Hematopoietic multipotent progenitor cell treated with erythropoietin and hydrocortisone succinate and interleukin-3 and kit ligand, for 8 days (in vitro differentiated cells): ENCODE measurements at regions not wholly inside any gene's neighbourhood (a gene's known extent, or its start where the extent isn't known, plus 50 kb on each side); places are given as distances from the start of the nearest gene placed in this dataset.

ENCODE experiments used
- DNase-seq: peaks from one replicate; pipeline ENCODE4 v3.0.0-alpha.2; 2015

DNA sequence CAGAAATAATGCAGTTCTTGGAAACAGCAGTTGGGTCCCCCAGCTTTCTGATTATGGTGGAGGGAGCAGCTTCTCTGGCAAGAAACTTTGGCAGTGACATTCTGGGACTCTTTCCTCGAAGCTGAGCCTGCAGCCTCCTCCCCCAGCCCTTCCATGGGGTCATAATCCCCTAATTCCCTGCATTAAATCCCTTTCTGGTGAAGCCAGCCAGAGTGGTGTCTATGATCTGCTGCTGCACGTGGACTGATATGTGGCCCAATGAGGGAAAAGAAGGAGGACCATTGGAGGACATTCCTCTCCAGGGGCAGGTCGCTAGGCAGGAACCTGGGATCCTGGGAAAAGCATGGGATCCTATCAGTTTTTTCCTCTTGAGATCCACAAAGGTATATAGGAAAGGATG is 470.5 kb downstream of the RPS24 start:
- DNase-seq: no peak

DNA sequence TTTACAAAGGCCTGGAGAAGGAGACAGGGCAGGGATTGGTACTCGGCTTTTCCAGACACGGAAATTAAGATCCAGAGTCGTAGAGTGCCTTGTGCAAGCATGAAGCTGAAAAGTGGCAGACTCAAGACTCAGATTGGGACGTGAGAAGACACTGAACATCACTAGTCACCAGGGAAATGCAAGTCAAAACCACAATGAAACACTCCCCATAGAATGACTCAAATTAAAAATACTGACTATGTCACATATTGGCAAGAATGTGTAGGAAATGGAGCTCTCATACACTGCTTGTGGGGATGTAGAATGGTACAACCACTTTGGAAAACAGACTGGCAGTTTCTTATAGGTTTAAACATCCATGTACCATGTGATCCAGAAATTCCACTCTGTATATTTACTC is 472.0 kb downstream of the RPS24 start:
- DNase-seq: no peak

DNA sequence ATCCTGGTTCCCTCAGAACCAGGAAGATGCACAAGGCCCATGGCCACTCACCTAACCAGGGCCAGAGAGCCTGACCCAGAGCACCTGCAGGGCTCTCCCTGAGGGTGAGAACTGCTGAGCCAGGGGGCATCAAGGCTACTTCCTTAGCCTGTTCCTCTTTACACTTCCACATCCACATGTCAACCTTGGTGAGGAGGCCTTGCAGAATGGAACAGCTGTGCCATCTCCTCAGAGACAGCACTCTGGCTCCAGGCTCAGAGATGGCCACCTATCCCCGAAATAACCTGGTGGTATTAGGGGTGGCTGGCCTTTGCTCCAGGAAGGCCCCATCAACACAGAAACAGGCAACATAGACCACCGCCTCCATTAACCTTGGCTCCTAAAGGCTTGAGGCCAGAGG is 473.0 kb downstream of the RPS24 start:
- DNase-seq: no peak

DNA sequence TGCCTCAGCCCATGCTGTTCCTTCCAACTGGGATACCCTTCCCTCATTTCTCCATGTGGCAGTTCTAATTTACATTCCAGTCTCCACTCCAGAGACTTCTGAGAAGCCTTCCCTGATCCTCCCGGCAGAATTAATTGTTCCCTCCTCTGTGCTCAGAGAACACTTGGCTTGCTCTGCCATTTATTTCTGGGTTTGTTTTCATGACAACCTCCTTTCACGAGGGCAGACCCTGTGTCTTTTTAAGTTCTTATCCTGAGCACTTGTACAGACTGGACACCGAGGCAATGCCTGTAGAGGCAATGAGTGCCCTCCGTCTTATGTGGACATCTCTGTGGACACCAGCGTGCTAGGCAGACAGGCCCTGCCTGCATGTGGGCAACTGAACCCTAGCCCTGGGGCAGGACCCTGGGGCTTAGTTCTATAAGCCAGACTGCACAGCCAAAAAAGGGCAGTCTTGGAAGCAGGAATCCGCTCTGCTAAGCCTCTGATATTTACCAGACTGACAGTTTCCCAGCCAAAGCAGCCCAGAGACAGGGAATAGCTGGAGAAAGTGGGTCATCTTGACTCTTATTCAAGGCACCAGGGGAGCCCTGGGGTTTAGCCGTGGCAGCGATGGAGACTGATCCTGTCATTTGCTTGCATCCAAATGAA is 474.0 kb downstream of the RPS24 start:
- no peak for DNase-seq

DNA sequence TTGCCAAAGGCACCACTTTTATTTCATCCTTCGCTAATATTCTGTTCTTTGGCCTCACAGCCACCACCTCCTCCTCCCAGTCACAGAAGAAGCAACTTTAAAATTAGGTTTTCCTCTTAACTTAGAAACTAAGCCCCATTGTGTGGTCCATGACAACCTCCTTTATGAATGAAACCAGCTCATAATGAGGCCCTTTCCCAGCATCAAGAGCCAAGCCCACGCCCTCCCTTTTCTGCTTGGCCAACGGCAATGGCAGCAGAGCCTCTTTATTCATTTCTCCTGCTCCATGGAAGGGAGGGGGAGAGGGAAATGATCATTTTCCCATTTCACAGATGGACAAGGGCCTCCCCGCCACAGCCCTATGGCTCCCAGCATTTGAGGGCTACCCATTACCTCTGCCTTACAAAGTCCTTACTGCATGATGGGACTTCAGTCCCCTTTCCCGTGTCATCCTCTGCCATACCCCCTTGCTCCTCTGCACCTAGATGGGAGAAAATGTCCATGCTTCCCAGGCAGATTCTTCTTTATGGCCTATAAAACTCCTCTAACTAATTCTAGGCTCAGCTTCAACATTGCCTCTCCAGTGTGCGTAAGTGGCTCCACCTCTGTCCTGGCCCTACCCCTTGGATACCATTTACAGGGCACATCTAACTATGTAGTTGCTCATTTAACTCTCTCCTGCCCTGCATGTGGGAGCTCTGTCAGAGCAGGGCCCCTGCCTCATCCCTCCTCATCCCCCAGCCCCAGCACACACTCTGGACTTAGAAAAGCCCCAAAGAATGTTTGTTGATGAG is 475.5 kb downstream of the RPS24 start:
- DNase-seq: no peak

DNA sequence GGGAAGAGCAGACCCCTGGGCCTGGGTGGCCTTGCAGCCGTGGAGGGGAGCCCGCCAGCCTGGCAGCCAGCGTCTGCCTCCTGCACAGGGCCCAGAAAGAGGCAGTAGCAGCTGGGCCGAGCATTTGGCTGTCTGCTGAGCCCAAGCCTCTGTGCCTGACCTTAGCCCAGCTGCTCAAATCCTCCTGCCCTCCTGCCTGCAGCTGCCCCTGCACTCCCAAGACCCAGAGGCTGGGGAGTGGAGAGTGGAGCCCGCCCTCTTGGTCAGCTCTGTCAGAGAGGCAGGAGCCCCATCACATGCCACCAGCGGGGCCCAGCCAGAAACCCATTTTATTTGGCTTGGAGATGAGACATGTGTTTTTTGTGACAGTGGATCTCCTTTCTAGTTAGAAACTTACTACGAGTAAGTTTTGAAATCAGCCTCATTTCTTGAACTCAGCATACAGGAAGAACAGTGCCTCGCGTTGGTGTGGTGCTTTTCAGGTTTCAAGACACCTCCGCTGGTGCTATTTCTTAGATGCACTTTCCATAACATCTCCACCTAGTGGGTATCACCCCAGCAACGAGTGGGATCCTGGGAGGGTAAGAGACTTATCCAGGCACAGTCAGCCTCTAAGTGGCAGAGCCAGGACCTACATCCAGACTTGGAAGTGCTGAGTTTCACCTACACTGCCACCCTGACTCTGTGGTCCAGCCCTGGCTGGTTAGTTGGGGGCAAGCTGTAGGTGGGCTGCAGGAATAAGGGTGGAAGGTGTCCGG is 477.1 kb downstream of the RPS24 start:
- no peak for DNase-seq

DNA sequence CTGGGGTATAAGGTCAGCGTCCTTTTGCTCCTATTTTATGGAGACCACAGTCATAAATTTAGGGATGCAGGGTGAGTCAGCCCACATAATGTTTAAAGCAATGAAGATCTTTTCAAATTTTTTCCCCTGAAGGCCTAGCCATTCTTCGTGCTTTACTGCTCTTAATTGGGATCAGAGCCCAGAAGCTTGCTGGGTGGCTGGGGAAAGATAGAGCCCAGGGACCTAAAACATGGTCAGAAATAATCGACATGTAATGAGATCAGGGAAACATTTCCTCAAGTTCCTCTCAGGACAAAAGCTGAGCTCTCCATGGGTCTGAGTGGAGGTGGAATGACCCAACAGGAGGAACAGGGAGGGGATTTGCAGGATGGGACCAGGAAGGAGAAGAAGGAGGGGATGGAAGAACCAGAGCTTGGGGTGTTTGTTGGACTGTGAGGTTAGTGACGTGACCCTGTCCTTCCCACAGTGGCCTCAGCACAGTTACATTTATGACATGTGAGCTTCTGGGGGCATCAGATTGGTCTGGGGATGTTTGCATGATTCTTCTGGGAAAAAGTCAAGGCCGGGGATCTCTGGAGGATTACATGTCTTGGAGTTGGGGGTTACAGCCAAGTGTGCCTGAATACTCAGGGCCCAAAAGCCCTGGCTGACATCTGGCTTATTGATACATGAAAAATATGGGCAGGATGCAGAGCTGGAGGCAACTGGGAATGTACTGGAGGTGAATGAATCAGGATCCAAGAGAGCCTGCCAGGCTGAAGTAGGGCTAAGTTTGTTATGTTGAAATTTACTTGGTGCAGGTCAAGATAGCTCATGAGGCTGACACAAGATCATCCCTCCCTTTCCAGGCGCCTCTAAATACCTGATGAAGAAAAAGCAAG is 477.9 kb downstream of the RPS24 start:
- no peak for DNase-seq

DNA sequence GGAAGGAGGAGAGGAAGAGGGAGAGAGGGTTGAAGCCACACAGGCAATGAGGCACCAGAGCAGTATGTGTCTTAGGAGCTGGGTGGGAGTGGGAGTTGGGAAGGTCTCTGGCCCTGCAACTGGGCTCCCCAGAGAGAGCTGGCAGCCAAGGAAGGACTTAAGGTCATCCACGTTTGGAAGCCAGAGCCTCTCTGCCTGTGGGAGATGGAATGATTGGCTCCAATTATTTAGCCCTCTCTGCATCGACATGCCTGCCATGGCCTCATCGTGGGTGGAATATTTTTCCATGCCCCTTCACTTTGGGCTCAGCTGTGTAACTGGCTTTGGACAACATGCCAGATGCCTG is 478.5 kb downstream of the RPS24 start:
- DNase-seq: no peak

DNA sequence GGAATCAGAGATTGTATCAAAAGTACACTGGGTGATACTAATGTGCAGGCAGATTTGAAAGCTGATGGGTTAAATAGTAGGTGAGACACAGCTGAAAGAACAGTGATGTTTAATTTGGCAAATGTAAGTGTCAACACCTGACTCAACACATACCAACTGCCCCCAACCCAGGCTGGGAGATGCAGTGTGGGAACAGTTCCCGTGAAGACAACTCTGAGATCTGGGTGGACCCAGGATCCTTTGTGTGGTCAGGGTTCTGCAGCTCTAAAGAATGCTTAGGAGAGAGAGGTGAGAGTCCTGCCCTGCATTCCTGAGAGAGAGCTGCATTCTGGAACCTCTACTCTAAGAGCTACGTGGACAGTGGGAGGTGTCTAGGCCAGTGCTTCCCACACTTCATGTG is 479.7 kb downstream of the RPS24 start:
- DNase-seq: no peak

DNA sequence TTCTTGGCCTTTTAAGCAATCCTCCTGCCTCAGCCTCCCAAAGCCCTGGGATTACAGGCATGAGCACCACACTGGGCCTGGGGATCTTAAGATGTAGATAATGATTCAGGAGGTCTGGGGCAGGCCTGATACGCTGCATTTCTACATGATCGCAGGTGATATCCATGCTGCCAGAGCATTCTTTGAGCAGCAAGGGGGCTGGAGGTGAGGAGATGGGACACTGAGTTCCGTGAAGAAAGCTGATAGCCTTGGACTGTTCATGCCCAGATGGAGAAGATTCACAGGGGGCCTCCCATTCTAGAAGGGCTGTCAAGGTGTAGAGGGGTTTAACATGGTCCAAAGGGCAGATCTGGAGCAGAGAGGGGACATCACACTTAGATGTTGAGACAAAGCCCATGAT is 480.3 kb downstream of the RPS24 start:
- no peak for DNase-seq

DNA sequence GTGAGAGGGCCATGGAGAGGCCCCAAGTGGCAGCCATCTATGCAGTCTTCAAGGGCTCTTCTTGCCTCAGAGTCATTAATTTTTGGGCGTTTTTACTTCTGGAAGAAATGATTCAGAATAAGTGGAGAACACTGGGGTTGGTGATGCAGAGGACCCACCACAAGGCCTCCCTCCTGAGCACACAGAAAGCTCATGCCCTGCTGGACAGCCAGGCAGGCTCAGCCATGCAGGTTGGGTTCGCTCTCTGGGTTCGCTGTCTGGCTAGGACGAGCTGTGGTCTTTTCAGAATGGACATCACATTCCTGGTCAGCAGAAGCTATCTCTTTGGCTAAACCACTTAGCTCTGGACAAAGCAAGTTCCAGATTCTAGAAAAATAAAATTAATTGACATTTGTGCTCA is 480.8 kb downstream of the RPS24 start:
- no peak for DNase-seq

DNA sequence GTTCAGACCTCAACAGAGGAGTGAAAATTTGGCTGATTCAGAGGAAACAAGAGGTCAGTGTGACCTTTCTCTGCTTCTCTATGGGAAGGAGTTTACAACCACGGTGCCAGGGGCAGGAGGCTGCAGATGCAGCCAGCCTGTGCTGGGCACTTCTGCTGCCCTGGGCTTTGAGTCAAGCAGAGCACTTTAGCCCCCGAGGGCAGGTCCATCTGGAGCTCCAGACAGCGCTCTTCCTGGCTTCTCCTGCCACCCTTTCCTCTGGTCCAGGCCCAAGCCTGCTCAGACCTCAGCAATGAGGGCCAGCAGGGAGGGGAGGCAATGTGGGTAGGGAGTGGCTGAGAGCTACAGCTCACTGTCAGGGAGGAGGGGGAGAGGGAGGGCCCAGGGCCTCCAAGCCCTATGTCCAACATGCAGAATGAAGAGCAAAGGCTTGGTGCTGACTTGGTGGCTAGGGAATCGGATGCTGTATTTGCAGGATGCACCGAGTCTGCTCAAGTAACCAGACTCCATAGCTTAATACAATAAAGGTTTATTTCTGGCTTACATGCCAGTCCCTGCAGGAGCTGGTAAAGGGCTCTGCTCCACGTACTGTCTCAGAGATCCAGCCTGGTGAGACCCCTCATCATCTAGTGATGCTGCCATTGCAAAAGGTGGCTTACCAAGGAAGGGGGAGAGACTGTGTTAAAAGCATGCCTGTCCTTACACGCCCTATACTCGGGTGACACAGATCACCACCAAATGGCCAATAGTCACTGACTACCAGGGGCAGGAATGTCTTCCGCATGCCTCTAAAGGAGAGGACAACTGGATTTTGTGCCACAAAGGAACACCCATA is 481.6 kb downstream of the RPS24 start:
- no peak for DNase-seq

DNA sequence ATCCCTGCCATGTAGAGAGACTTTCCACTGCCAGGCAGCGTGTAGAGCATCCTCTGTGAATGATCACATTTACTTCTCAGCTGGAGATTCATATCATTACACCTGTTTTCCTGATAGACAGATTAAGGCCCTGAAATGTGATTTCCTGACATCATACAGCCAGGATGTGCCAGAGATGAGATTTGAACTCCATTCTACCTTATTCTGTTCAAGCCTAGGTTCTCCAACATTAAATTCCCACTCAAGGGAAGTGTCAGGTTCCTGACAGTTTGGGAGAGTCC is 482.1 kb downstream of the RPS24 start:
- DNase-seq: no peak

DNA sequence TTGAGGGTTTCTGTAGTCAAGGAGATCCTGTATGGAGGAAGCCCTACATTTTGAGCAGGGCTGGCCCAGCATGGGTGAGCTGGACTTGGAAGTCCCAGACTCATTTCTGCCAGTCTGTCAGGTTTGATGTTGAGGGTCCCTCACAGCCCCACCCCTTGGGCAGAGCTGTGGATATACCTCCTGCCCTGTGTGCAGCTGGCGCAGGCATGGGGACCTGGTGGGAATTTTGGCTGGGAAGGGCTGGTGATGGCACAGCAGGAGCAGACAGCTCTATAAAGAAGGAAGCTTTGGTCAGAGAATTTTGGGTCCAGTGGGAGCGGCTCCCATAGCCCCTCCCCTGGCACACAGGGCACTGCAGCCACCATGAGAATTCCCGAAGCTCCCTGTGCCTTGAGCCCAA is 482.6 kb downstream of the RPS24 start:
- no peak for DNase-seq

DNA sequence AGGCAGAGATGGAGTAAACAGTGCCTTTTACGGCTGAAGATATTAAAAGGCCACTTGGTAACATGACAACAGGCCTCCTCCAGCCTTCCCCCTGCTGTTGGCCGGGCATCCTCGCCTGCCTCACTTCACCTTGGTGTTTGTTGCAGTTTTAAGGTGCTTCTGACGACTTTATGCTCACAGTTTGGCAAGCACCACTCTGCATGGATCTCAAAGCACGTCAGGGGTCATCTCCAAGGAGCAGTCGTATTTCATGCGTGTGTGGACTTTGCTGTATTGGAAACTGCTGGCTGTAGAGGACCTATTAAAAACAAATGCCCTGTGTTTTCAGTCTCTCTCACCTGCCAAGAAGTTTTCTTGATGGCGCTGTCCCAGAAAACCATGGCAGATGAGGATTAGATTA is 483.1 kb downstream of the RPS24 start:
- no peak for DNase-seq

DNA sequence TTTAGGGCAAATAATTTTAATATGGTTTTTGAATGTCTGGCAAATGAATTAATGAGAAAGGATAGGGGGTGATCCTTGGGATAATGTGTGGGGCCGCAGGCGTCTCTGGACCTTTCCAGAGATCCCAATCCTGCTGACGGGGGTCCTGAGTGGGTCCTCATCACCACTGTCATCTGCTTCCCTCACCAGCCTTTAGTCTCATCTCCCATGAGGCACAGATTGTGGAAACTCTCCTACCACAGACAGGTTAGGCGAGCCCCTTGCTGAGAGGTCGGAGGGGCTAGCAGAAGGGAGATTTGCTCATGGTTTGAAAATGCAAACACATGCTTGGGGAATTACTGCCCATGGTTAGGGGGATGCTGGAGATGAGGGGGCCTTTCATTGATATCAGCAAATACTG is 484.6 kb downstream of the RPS24 start:
- DNase-seq: no peak

DNA sequence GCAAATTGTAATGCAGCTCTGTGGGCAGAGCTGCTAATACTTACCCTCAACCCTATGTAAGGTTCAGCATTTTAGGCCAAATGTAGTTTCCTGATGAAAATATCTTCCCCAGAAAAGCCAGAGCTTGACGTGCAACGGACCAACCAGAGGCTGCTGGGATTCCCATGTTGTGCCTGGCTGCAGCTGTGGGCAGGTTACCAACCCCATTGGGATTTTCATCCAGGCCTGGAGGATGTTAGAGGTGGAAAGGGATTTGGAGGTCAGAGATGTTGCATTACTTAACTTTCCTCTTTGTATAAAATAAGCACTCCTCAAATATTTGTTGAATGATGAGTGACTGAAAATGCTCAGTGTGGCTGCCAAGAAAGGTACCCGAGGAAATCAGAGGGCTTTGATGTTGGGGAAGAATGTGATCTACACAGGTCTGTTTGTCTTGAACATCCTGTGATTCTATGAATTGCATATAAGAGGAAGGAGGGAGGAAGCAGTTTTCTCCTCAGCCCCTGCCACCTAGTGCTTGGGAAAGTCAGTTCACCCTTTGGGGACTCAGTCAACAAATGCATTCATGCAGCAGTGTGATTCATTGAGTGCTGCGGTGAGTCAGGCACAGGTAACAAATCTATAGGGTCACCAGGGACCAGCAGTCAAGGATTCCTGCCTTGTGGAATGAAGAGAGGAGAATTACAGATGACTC is 487.2 kb downstream of the RPS24 start:
- no peak for DNase-seq

DNA sequence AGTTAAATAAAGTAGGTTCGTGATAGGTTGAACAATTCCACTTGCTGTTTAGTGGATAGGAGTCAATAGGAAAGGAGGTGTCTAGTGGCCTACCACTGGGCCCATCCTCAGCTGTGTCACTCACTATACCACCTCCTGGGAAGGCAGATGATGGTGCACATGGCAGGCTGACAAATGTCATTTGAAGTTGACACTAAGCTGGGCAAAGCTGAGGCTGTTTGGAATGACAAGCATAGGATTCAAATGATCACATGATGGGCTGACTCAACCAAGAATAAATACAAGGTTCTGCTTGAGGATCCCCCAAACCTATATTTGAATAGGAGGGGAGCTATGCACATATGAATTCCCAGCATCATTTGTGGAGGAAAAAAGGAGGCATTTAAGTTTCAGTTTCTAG is 489.8 kb downstream of the RPS24 start:
- no peak for DNase-seq

DNA sequence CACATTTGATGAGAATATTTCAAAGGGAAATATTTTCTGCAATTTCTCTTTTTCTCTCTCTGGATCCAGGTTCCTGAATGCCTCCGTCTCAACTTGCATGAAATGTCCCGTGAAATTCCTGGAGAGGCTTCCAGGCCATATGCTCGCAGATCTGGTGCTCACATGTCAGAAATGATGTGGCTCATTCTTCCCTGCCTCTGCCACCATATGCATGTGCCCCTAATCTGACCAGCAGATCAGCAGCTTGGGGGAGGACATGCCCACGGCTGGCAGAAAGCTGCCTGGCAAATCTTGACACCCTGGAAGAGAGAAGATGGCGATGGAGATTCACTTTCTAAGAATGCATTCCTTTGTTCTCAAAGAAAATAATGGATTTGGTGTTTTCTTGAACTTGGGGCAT is 490.7 kb downstream of the RPS24 start:
- DNase-seq: no peak

DNA sequence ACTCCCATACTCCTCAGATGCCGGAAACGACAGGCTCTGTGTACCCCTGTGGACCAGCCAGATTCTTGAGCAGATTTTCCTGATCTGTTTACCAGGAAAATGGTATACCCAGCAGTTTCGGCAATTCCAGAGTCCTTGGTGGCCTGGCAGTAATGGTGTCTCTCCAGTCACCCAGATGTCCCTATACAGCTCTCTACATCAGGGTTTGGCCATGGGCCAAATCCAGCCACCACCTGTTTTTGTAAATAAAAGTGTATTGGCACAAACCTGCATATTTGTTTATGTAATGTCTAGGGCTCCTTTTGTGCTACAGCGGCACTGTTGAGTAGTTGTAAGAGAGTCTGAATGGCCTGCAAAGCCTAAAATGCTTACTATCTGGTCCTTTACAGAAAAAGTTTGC is 491.3 kb downstream of the RPS24 start:
- no peak for DNase-seq

DNA sequence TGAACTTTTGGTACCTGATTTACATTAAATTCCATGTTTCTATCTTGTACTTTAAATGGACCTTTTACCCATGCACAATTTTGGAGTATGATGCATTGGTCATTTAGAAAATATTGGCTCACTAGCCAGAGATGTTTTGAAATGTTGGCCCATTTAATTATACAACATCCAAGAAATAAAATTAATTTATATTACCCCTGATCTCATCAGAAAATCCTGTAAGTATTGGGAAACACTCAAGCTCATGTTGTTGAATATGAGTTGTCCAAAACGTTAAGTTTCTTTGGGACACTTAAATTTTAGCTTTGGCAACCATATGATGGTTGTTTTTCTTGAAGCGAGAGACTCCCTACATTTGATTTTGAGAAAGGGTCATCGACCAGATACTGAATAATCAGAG is 492.7 kb downstream of the RPS24 start:
- DNase-seq: no peak

DNA sequence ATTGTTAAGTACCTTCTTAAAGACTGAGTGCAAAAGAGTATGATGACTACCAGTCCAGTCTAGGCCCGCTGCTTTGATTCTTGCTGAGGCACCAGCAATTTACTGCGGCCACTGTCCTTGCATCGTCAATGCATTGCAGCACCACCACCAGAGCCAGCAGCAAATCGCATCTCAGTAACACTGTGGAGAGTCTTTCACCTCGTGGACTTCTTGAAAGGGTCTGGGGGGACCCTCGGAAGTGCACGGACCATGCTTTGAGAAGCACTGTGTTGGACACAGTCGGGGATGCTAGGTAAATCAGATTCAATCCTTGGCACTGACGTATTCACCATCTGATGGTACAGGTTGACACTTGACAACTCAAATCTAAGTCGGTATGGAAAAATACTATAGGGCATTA is 493.6 kb downstream of the RPS24 start:
- DNase-seq: no peak
